Hepatocyte (in vitro differentiated cells): ENCODE measurements at regions not wholly inside any gene's neighbourhood (a gene's known extent, or its start where the extent isn't known, plus 50 kb on each side); places are given as distances from the start of the nearest gene placed in this dataset.

Experiments
- EZH2 ChIP-seq: fragments of 200-600 bp; sonication (generic); IDR thresholded peaks from 2 replicates; pipeline ENCODE4 v1.6.1; 2016; ENCODE audit warnings: antibody characterized with exemption, mild to moderate bottlenecking, borderline replicate concordance
- TF ChIP-seq, protein P1 (sequence below): fragments of 200-600 bp; sonication (generic); IDR thresholded peaks from 2 replicates; pipeline ENCODE4 v1.5.1; 2016; ENCODE audit warnings: antibody characterized with exemption, mild to moderate bottlenecking; ENCODE audit not compliant: poor library complexity

DNA sequence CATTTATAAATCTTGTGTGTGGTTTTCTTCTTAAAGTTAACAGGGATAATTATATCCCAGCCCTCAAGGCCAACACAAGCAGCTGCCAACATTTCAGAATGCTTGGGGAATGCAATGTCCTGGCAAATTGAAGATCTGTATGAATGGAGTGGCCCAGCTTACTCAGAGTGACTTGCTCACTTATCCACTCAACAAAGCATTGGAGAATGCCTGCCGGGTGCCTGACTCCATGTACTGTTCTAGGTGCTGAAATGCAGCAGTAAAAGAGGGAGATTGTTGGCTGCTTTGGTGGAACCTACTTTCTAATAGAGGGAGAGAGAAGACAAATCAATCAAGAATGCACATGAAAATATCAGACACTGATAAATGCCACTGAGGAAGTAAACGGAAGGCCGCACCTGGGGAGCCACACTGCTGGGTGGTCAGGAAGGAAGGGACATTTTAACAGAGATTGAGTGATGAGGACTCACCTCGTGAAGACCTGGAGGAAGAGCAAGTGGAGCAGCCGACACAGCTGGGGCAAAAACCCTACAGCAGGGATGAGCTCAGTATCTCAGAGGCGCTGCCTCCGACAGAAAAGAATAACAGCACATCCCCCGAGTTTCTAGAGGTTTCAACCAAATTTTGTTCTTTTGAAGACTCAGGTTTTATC, 61.2 kb upstream of the VASH1 start:
- TF ChIP-seq, protein P1, sequence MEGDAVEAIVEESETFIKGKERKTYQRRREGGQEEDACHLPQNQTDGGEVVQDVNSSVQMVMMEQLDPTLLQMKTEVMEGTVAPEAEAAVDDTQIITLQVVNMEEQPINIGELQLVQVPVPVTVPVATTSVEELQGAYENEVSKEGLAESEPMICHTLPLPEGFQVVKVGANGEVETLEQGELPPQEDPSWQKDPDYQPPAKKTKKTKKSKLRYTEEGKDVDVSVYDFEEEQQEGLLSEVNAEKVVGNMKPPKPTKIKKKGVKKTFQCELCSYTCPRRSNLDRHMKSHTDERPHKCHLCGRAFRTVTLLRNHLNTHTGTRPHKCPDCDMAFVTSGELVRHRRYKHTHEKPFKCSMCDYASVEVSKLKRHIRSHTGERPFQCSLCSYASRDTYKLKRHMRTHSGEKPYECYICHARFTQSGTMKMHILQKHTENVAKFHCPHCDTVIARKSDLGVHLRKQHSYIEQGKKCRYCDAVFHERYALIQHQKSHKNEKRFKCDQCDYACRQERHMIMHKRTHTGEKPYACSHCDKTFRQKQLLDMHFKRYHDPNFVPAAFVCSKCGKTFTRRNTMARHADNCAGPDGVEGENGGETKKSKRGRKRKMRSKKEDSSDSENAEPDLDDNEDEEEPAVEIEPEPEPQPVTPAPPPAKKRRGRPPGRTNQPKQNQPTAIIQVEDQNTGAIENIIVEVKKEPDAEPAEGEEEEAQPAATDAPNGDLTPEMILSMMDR, result no peak
- no peak for TF ChIP-seq EZH2
